ENCODE measurements at regions not wholly inside any gene's neighbourhood (a gene's known extent, or its start where the extent isn't known, plus 50 kb on each side); places are given as distances from the start of the nearest gene placed in this dataset.

DNA sequence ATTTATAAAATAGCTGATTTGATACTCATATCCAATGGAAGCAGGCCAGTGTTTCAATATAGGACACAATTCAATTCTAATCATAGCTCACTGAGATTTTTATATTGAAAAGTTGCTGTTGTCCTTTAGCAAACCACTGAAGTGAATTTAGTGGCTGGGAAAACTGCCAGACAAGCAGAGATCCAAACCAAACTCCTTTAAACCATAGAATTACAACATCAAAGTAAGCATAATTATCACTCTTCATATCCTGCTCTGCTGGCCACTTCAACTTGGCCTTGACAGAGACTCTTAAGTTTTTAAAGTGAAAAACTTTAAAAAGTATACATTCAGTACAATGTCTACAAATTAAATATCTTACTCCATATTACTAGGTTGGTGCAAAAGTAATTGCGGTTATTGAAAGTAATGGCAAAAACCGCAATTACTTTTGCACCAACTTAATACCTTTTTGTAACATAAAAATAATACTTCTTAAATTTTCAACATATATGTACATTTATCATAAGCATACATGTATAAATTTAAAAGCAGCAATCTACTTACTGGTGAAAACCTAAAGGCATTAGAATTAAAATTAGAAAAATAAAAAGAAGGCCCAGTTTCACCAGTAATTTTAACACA is 433.0 kb downstream of the PCDH10 start:
- DNase-seq (ENCODE audit: low spot score): no peak
- TF ChIP-seq, protein P1, sequence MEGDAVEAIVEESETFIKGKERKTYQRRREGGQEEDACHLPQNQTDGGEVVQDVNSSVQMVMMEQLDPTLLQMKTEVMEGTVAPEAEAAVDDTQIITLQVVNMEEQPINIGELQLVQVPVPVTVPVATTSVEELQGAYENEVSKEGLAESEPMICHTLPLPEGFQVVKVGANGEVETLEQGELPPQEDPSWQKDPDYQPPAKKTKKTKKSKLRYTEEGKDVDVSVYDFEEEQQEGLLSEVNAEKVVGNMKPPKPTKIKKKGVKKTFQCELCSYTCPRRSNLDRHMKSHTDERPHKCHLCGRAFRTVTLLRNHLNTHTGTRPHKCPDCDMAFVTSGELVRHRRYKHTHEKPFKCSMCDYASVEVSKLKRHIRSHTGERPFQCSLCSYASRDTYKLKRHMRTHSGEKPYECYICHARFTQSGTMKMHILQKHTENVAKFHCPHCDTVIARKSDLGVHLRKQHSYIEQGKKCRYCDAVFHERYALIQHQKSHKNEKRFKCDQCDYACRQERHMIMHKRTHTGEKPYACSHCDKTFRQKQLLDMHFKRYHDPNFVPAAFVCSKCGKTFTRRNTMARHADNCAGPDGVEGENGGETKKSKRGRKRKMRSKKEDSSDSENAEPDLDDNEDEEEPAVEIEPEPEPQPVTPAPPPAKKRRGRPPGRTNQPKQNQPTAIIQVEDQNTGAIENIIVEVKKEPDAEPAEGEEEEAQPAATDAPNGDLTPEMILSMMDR (IDR thresholded peaks at IDR 0.05; ENCODE audit: extremely low read depth, insufficient read depth, missing control alignments): no peak
- in situ Hi-C loops (cut with MboI; ENCODE audit: low pct_unique_long_range_greater_than_20kb, low sequenced_read_pairs, unreplicated experiment): no loop called here

DNA sequence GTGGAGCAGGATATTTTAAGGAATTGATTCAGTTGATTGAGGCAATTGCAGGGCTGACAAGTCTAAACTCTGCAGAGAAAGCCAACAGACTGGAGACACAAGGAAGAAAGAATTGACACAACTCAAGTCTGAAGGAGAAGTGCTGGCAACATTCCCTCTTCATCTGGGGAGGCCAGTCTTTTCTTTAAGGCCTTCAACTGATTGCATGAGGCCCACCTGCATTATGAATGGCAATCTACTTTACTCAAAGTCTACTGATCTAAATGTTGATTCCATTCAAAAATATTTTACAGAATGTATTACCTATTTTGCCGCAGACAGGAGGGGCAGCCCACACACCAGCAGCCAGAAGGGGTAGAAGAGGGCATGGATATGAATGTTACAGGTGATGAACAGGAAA is 425.2 kb downstream of the PCDH10 start:
- no peak for DNase-seq (ENCODE audit: low spot score)
- TF ChIP-seq, protein P1 (IDR thresholded peaks at IDR 0.05; ENCODE audit: extremely low read depth, insufficient read depth, missing control alignments): no peak
- in situ Hi-C loops (cut with MboI; ENCODE audit: low pct_unique_long_range_greater_than_20kb, low sequenced_read_pairs, unreplicated experiment): no loop called here

DNA sequence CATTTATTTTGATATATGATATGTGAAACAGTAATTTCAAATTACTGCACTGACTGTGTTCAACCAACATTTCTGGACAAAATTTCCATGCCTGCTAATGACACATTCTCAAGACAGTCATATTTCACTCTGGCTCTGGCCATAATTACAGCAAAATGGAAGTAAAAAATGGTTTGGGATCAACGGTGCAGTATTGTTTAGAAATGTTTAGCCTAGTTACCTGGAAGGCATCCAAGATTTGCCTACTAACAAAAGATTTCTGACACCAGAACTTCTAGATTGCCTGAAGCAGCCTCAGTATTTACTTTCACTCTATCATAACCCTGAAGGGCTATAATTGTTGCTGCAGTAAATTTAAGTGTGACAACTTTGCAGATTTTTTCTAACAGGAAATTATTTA is 416.3 kb downstream of the PCDH10 start:
- in situ Hi-C loops (cut with MboI; ENCODE audit: low pct_unique_long_range_greater_than_20kb, low sequenced_read_pairs, unreplicated experiment): no loop called here
- TF ChIP-seq, protein P1 (IDR thresholded peaks at IDR 0.05; ENCODE audit: extremely low read depth, insufficient read depth, missing control alignments): no peak
- DNase-seq (ENCODE audit: low spot score): no peak

DNA sequence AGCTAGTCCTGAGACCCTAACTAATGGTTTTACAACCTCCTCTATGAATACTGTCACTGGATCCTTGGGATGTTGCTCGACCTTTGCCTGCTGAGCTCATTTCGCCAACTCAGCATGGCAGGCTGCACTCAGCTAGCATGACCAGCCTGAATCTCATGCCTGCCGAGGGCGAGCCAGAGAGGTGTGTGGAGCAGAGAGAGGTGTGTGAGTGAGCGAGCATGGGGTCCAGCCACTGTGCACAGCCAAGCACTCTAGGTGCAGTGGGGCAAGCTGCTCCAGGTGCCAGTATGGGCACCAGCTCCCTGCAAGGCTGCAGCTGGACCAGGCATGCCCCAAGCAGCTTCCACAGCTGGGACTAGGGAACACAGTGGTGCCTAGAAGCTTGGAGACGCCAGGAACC is 410.9 kb downstream of the PCDH10 start:
- in situ Hi-C loops (cut with MboI; ENCODE audit: low pct_unique_long_range_greater_than_20kb, low sequenced_read_pairs, unreplicated experiment): no loop called here
- TF ChIP-seq, protein P1 (IDR thresholded peaks at IDR 0.05; ENCODE audit: extremely low read depth, insufficient read depth, missing control alignments): no peak
- DNase-seq (ENCODE audit: low spot score): no peak

DNA sequence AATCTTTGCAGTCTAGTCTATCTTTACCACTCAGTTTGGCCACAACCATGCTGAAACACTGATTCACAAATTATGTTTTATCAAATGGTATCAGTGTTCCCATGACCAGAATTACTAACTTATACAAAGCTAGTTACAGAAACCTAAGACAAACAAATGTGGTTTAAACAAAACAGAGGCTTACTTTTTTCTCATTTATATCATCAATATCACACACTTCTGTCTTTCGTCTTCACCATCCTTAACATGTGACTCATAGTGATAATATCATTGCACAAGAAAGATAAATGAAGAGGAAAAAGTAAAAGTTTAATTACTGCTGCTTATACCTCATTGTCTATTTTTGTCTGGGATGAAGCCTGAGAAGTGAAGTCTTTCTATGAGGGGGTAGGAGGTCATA is 406.6 kb downstream of the PCDH10 start:
- TF ChIP-seq, protein P1 (IDR thresholded peaks at IDR 0.05; ENCODE audit: extremely low read depth, insufficient read depth, missing control alignments): no peak
- no peak for DNase-seq (ENCODE audit: low spot score)
- in situ Hi-C loops (cut with MboI; ENCODE audit: low pct_unique_long_range_greater_than_20kb, low sequenced_read_pairs, unreplicated experiment): no loop called here

DNA sequence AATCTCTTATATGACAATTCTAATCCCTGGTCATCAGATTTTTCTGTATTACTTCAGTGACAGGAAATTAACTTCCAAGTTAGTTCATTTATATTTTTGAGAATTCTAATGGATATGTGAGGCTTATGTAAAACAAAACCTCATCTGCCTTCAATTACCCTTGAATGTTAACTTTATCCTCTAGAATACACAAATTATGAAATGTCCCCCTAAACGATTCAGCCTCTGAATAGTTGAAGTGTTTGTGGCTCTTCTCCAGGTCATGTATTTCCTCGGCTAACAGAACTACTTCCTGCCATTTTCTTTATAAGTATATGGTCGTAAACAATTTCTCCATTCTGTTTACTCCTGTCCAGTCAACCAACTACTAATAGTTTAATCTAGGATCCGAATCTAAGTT is 401.3 kb downstream of the PCDH10 start:
- TF ChIP-seq, protein P1 (IDR thresholded peaks at IDR 0.05; ENCODE audit: extremely low read depth, insufficient read depth, missing control alignments): no peak
- DNase-seq (ENCODE audit: low spot score): no peak
- in situ Hi-C loops (cut with MboI; ENCODE audit: low pct_unique_long_range_greater_than_20kb, low sequenced_read_pairs, unreplicated experiment): no loop called here

Data from GM13977 (cell line).